C4-2B (cell line): ENCODE measurements at regions not wholly inside any gene's neighbourhood (a gene's known extent, or its start where the extent isn't known, plus 50 kb on each side); places are given as distances from the start of the nearest gene placed in this dataset.

Experiments
- CTCF ChIP-seq: fragments of 450-650 bp; conservative IDR thresholded peaks from 2 replicates; pipeline ENCODE4 v1.5.1; 2017; ENCODE audit warnings: mild to moderate bottlenecking
- ZFX ChIP-seq: fragments of 450-650 bp; IDR thresholded peaks from 2 replicates; pipeline ENCODE4 v1.6.1; 2017

- no peak for TF ChIP-seq CTCF
- no peak for TF ChIP-seq ZFX
Observed at GRCh38 chr3:96734273-96735009, 80.0 kb upstream of the EPHA6 start.
